ENCODE measurements at regions not wholly inside any gene's neighbourhood (a gene's known extent, or its start where the extent isn't known, plus 50 kb on each side); places are given as distances from the start of the nearest gene placed in this dataset.

GRCh38 chr3:31481697-31482096 is 51.0 kb upstream of the STT3B start:
- TF ChIP-seq CTCF (IDR thresholded peaks at IDR 0.05; ENCODE audit: low read depth, low read length) = no peak
- no peak overlapping the region for H3K4me3 ChIP-seq (ENCODE audit: low read depth, low read length)

- TF ChIP-seq CTCF (IDR thresholded peaks at IDR 0.05; ENCODE audit: low read depth, low read length) = no peak
- H3K4me3 ChIP-seq (ENCODE audit: low read depth, low read length) = no peak overlapping the region
Measured at GRCh38 chr3:31482493-31483200, 50.1 kb upstream of the STT3B start.

All from WI38 (cell line).